Kasumi-1 (cell line): ENCODE measurements at regions not wholly inside any gene's neighbourhood (a gene's known extent, or its start where the extent isn't known, plus 50 kb on each side); places are given as distances from the start of the nearest gene placed in this dataset.

Experiments
- DNase-seq, 2 experiments: peaks; one replicate each; lab custom pipeline; 2025; lab: John Stamatoyannopoulos, UW

- no peak for DNase-seq
Measured at GRCh38 chr15:35725353-35725752, 179.4 kb upstream of the DPH6 start.

GRCh38 chr15:35727627-35728026, 181.7 kb upstream of the DPH6 start:
- no peak for DNase-seq

GRCh38 chr15:35728219-35728940, 182.4 kb upstream of the DPH6 start:
- no peak for DNase-seq

- DNase-seq, result no peak
Measured at GRCh38 chr15:35736150-35736549, 190.2 kb upstream of the DPH6 start.

GRCh38 chr15:35737441-35737840, 191.5 kb upstream of the DPH6 start:
- DNase-seq, result no peak

- no peak for DNase-seq
Measured at GRCh38 chr15:35738370-35738769, 192.4 kb upstream of the DPH6 start.

- no peak for DNase-seq
Measured at GRCh38 chr15:35740761-35741160, 194.8 kb upstream of the DPH6 start.

- DNase-seq, result no peak
Measured at GRCh38 chr15:35741395-35741794, 195.4 kb upstream of the DPH6 start.

- no peak for DNase-seq
Measured at GRCh38 chr15:35741881-35742280, 195.9 kb upstream of the DPH6 start.

GRCh38 chr15:35743321-35743720, 197.4 kb upstream of the DPH6 start:
- no peak for DNase-seq

GRCh38 chr15:35746121-35746520, 200.2 kb upstream of the DPH6 start:
- no peak for DNase-seq

GRCh38 chr15:35748105-35748504, 202.1 kb upstream of the DPH6 start:
- DNase-seq, result no peak

GRCh38 chr15:35750051-35750450, 204.1 kb upstream of the DPH6 start:
- DNase-seq, result no peak

- peak; percentile 20 to 43 for DNase-seq
Measured at GRCh38 chr15:35751413-35752133, 205.6 kb upstream of the DPH6 start.

GRCh38 chr15:35752134-35752466, 206.1 kb upstream of the DPH6 start:
- no peak for DNase-seq

- no peak for DNase-seq
Measured at GRCh38 chr15:35753486-35753885, 207.5 kb upstream of the DPH6 start.

GRCh38 chr15:35755237-35755802, 209.4 kb upstream of the DPH6 start:
- DNase-seq, result no peak

GRCh38 chr15:35756623-35757022, 210.7 kb upstream of the DPH6 start:
- DNase-seq, result no peak

- DNase-seq, result no peak
Measured at GRCh38 chr15:35757361-35757760, 211.4 kb upstream of the DPH6 start.

GRCh38 chr15:35757765-35758164, 211.8 kb upstream of the DPH6 start:
- no peak for DNase-seq

- no peak for DNase-seq
Measured at GRCh38 chr15:35764661-35765519, 218.9 kb upstream of the DPH6 start.

GRCh38 chr15:35768949-35769348, 223.0 kb upstream of the DPH6 start:
- no peak for DNase-seq

- DNase-seq, result no peak
Measured at GRCh38 chr15:35769656-35770055, 223.7 kb upstream of the DPH6 start.
